ENCODE measurements at regions not wholly inside any gene's neighbourhood (a gene's known extent, or its start where the extent isn't known, plus 50 kb on each side); places are given as distances from the start of the nearest gene placed in this dataset.

GRCh38 chr12:65764325-65764724, 60.0 kb upstream of the HMGA2 start:
- DNase-seq (ENCODE audit: low read depth, low spot score), result no peak

GRCh38 chr12:65765436-65765813, 58.9 kb upstream of the HMGA2 start:
- no peak for DNase-seq (ENCODE audit: low read depth, low spot score)

- DNase-seq (ENCODE audit: low read depth, low spot score), result no peak
Measured at GRCh38 chr12:65769880-65770279, 54.4 kb upstream of the HMGA2 start.

All from pulmonary artery endothelial cell (primary cell).